ENCODE measurements at regions not wholly inside any gene's neighbourhood (a gene's known extent, or its start where the extent isn't known, plus 50 kb on each side); places are given as distances from the start of the nearest gene placed in this dataset.

- no peak for TF ChIP-seq ELF4 (IDR thresholded peaks at IDR 0.05)
- no peak for TF ChIP-seq BHLHE40 (IDR thresholded peaks at IDR 0.05; ENCODE audit: borderline replicate concordance)
- no peak for TF ChIP-seq CTBP1 (IDR thresholded peaks at IDR 0.05; ENCODE audit: borderline replicate concordance)
Measured at GRCh38 chr2:125086313-125087184, 1061.5 kb downstream of the CNTNAP5 start.

Measured in HEK293T (cell line).